A673 (cell line): ENCODE measurements at regions not wholly inside any gene's neighbourhood (a gene's known extent, or its start where the extent isn't known, plus 50 kb on each side); places are given as distances from the start of the nearest gene placed in this dataset.

Experiments
- BruUV-seq: library from RNA; stranded (reverse); fragments of 400-500 nt; replicated peaks from 2 replicates; lab custom pipeline; 2021; lab: Mats Ljungman, UMichigan
- CTCF ChIA-PET: fragments of 300-600 bp; sonication (Branson Sonifier 250); formaldehyde crosslinking; loops from one replicate; lab custom pipeline; 2022; ENCODE audit warnings: antibody characterized with exemption; lab: Charles Lee
- POLR2A ChIA-PET: fragments of 300-600 bp; sonication (Branson Sonifier 250); formaldehyde crosslinking; loops from one replicate; lab custom pipeline; 2022; ENCODE audit warnings: antibody characterized with exemption; ENCODE audit not compliant: low non-redundant PET; lab: Charles Lee
- DNase-seq: peaks from one replicate; pipeline ENCODE4 v3.0.0-alpha.2; 2015; ENCODE audit warnings: low spot score
- H3K27ac ChIP-seq: fragments of 200-600 bp; sonication (generic); 2 replicates; pipeline ENCODE4 v1.5.1; 2016; ENCODE audit warnings: mixed run types, low read depth, mild to moderate bottlenecking, mixed read lengths, antibody characterized with exemption, low read length; ENCODE audit not compliant: poor library complexity, severe bottlenecking
- H3K27me3 ChIP-seq: fragments of 200-600 bp; sonication (generic); replicated peaks from 2 replicates; pipeline ENCODE4 v1.6.1; 2017; ENCODE audit warnings: mixed run types, low read depth, mild to moderate bottlenecking, mixed read lengths, antibody characterized with exemption, low read length; ENCODE audit not compliant: insufficient read depth, poor library complexity
- H3K36me3 ChIP-seq: fragments of 200-600 bp; sonication (generic); 2 replicates; pipeline ENCODE4 v1.6.1; 2016; ENCODE audit warnings: mixed run types, mild to moderate bottlenecking, mixed read lengths, antibody characterized with exemption, low read length; ENCODE audit not compliant: insufficient read depth, poor library complexity, severe bottlenecking
- H3K4me1 ChIP-seq: fragments of 200-600 bp; sonication (generic); 2 replicates; pipeline ENCODE4 v1.6.1; 2017; ENCODE audit warnings: mixed run types, mild to moderate bottlenecking, mixed read lengths, antibody characterized with exemption, low read length; ENCODE audit not compliant: insufficient read depth, poor library complexity, severe bottlenecking
- H3K4me3 ChIP-seq: fragments of 200-600 bp; sonication (generic); 2 replicates; pipeline ENCODE4 v1.5.1; 2016; ENCODE audit warnings: low read depth, mixed run types, mild to moderate bottlenecking, mixed read lengths, low read length; ENCODE audit not compliant: poor library complexity, severe bottlenecking
- H3K9me3 ChIP-seq: fragments of 200-600 bp; sonication (generic); 2 replicates; pipeline ENCODE4 v1.6.1; 2016; ENCODE audit warnings: mixed run types, low read depth, mild to moderate bottlenecking, mixed read lengths, antibody characterized with exemption, low read length; ENCODE audit not compliant: poor library complexity, severe bottlenecking
- EZH2 ChIP-seq: fragments of 200-600 bp; sonication (generic); IDR thresholded peaks from 2 replicates; pipeline ENCODE4 v1.6.1; 2017; ENCODE audit warnings: borderline replicate concordance, low read depth, mild to moderate bottlenecking, mixed read lengths, antibody characterized with exemption, low read length; ENCODE audit not compliant: poor library complexity, severe bottlenecking
- intact Hi-C: fragments of 100-400 bp; cut with micrococcal nuclease; formaldehyde crosslinking; loops from one replicate; pipeline ENCODE4 v1.10.0; 2022; ENCODE audit not compliant: unreplicated experiment
- TF ChIP-seq, protein P1 (sequence below): fragments of 300-800, 200-600 bp; sonication (generic); conservative IDR thresholded peaks from 2 replicates; pipeline ENCODE4 v1.5.1; 2017; ENCODE audit warnings: low read depth, mild to moderate bottlenecking, antibody characterized with exemption, low read length, moderate library complexity, mixed read lengths

DNA sequence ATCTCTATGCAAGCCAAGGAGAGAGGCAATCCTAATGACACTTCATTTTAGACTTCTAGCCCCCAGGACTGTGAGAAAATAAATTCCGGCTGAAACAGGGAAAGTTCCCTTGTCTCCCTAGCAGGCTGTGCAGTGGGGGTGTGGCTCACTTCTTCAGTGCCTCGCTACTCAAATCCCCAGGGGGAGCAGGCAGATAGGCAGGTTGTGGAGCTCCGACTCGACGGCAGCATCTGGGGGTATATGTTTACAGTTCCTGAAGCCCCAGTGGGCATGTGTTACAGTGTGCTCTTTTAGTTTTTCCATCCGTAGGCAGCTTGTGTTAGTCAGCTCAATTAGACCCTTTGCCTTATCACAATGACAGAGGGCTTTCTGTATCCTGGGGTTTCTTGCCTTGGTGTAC, 836.5 kb downstream of the PDCD6IP start:
- no TSS peak for BruUV-seq
- CTCF ChIA-PET: no interaction called here

DNA sequence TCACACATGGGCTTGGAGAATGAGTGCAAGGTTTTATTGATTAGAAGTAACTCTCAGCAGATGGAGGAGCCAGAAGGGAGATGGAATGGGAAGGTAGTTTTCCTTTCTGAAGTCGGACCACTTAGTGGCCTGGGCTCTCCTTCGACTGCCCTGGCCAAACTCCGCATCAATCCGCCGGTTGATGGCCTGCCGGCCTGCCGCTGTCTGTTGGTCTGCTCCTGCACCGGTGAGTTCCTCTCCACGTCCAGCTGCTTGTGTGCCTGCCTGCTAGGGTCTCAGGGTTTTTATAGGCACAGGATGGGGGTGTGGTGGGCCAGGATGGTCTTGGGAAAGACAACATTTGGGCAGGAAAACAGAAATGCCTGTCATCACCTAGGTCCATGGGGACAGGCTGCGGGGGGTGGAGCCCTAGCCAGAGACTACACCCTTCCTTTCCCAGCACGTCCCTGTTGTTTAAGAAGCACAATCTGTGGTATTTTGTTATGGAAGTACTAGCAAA, 837.0 kb downstream of the PDCD6IP start:
- no TSS peak for BruUV-seq

More for the DNA sequence above, 836.5 kb downstream of the PDCD6IP start:
- H3K4me3 ChIP-seq: no peak overlapping the region
- H3K27ac ChIP-seq: no peak overlapping the region
- POLR2A ChIA-PET: no interaction called here
- no peak for DNase-seq
- H3K9me3 ChIP-seq: no peaks in the 10 kb centered on the region
- intact Hi-C loops: no loop called here
- peaks cover 7% of the 10 kb centered on the region for H3K4me1 ChIP-seq
- no peaks in the 10 kb centered on the region for H3K27me3 ChIP-seq
- TF ChIP-seq, protein P1, sequence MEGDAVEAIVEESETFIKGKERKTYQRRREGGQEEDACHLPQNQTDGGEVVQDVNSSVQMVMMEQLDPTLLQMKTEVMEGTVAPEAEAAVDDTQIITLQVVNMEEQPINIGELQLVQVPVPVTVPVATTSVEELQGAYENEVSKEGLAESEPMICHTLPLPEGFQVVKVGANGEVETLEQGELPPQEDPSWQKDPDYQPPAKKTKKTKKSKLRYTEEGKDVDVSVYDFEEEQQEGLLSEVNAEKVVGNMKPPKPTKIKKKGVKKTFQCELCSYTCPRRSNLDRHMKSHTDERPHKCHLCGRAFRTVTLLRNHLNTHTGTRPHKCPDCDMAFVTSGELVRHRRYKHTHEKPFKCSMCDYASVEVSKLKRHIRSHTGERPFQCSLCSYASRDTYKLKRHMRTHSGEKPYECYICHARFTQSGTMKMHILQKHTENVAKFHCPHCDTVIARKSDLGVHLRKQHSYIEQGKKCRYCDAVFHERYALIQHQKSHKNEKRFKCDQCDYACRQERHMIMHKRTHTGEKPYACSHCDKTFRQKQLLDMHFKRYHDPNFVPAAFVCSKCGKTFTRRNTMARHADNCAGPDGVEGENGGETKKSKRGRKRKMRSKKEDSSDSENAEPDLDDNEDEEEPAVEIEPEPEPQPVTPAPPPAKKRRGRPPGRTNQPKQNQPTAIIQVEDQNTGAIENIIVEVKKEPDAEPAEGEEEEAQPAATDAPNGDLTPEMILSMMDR: no peak
- TF ChIP-seq EZH2: no peak
- H3K36me3 ChIP-seq: no peaks in the 10 kb centered on the region

DNA sequence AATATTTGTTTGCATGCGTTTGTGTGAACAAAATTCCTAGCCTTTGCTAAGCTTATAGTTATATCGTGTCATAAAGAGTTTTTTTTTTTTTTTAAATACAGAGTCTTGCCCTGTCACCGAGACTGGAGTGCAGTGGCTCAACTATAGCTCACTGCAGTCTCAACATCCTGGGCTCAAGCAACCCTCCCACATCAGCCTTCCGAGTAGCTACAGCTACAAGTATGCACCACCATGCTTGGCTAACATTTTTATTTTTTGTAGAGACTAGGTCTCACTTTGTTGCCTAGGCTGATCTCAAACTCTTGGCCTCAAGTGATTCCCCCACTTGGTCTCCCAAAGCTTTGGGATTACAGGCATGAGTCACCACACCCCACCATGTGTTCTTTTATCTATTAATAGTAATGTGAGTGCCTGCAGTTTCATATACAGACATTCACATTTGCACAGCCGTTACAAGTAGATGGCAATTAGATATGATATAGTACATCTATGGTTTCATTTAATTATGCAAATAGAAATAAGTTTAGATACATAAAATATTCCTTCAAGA, 848.6 kb downstream of the PDCD6IP start:
- H3K36me3 ChIP-seq: no peaks in the 10 kb centered on the region
- no peak overlapping the region for H3K4me3 ChIP-seq
- H3K27ac ChIP-seq: no peak overlapping the region
- H3K9me3 ChIP-seq: no peaks in the 10 kb centered on the region
- ChIA-PET CTCF (no interaction called here), POLR2A (no interaction called here)
- intact Hi-C loops: no loop called here
- H3K4me1 ChIP-seq: peaks cover 13% of the 10 kb centered on the region
- H3K27me3 ChIP-seq: no peaks in the 10 kb centered on the region
- BruUV-seq: no TSS peak
- DNase-seq: peak; percentile 70
- TF ChIP-seq, protein P1: no peak
- no peak for TF ChIP-seq EZH2

More for the DNA sequence above, 837.0 kb downstream of the PDCD6IP start:
- DNase-seq: no peak
- no peak overlapping the region for H3K27ac ChIP-seq
- H3K4me3 ChIP-seq: no peak overlapping the region
- no peaks in the 10 kb centered on the region for H3K36me3 ChIP-seq
- intact Hi-C loops: no loop called here
- CTCF ChIA-PET: no interaction called here
- peaks cover 7% of the 10 kb centered on the region for H3K4me1 ChIP-seq
- no peaks in the 10 kb centered on the region for H3K27me3 ChIP-seq
- no peaks in the 10 kb centered on the region for H3K9me3 ChIP-seq
- no peak for TF ChIP-seq EZH2
- POLR2A ChIA-PET: no interaction called here

DNA sequence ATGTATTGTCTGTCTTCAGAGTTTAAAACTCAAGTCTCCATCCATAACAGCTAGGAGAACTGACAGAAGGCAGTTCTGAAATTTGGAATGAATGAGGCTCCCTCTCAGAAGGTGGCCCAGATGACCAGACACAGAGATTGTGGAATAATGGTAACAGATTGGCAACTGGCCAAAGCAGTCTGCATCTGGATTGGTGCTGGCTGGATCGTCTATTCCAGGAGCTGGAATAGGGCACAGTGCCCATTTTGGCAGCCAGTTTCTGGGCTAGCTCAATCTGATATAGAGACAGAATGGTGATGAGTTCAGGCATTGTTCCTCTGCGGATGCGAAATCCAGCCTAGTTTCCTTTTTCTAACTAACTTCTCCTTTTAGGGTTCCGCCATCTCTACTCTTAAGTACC, 851.7 kb downstream of the PDCD6IP start:
- DNase-seq: peak; percentile 7
- Histone ChIP-seq H3K27me3 (no peaks in the 10 kb centered on the region), H3K36me3 (no peaks in the 10 kb centered on the region), H3K9me3 (no peaks in the 10 kb centered on the region), H3K4me3 (no peak overlapping the region), H3K27ac (no peak overlapping the region), H3K4me1 (peaks cover 13% of the 10 kb centered on the region)
- POLR2A ChIA-PET: no interaction called here
- CTCF ChIA-PET: no interaction called here
- intact Hi-C loops: no loop called here
- TF ChIP-seq EZH2: no peak
- TF ChIP-seq, protein P1: no peak
- no TSS peak for BruUV-seq
